ENCODE measurements at regions not wholly inside any gene's neighbourhood (a gene's known extent, or its start where the extent isn't known, plus 50 kb on each side); places are given as distances from the start of the nearest gene placed in this dataset.

DNA sequence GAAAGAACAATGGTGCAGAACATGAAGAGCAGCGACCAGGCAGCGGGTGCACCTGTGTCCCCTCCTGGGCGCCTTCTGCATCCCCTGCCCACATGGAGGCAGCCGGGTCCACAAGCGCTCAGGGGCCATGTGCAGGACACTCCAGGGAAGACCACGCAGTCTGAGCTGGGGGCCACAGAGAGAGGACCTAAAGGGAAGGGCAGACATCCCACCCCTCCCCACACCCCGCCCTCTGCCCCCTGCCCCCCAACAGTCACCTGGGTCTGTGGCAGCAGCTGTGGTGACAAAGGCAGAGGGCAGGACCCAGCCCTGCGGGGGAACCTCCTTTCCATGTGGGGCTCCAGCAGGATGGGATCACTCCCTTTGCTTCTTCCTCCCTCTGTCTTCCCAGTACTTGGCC, 805.7 kb downstream of the CDH9 start:
- no peaks in the 10 kb centered on the region for H4K20me1 ChIP-seq (ENCODE audit: control insufficient read depth, insufficient read depth, insufficient read length)
- Mint-ChIP-seq H3K4me3 (no peak overlapping the region), H3K4me1 (no peaks in the 10 kb centered on the region), H3K9me3 (peaks cover 22 to 53% of the 10 kb centered on the region in 2 experiments), H3K27ac (no peak overlapping the region), H3K27me3 (ENCODE audit: low read depth) (peaks cover 21% of the 10 kb centered on the region), H3K36me3 (ENCODE audit: insufficient read depth in 1 of 3, low read depth in 3 of 3) (peaks cover 4 to 34% (median 5%) of the 10 kb centered on the region in 3 experiments; a peak in 6 of 7 replicates)
- no peak overlapping the region for H2BK20ac ChIP-seq (ENCODE audit: low read depth, low read length, poor library complexity, severe bottlenecking)
- no peaks in the 10 kb centered on the region for H3K4me1 ChIP-seq (ENCODE audit: insufficient read depth, low read length)
- H3K79me2 ChIP-seq (ENCODE audit: insufficient read depth, low read length) = no peaks in the 10 kb centered on the region
- no peak overlapping the region for H2BK12ac ChIP-seq (ENCODE audit: insufficient read length, low read depth, low read length)
- H2BK120ac ChIP-seq (ENCODE audit: low read depth, low read length, poor library complexity, severe bottlenecking) = no peak overlapping the region
- H3K18ac ChIP-seq (ENCODE audit: insufficient read length, low read depth, low read length) = no peak overlapping the region
- no peak overlapping the region for H2BK5ac ChIP-seq (ENCODE audit: insufficient read length, low read length)
- no peak overlapping the region for H3K56ac ChIP-seq (ENCODE audit: insufficient read length, low read depth, low read length)
- no peak overlapping the region for H2BK15ac ChIP-seq (ENCODE audit: low read depth, low read length)
- no peak overlapping the region for H3K4ac ChIP-seq (ENCODE audit: low read depth, low read length)
- no peak overlapping the region for H2AK5ac ChIP-seq (ENCODE audit: insufficient read length, low read length)
- H3K79me1 ChIP-seq (ENCODE audit: insufficient read depth, low read depth, low read length, poor library complexity, severe bottlenecking) = no peaks in the 10 kb centered on the region
- WGBS (ENCODE audit: extremely low coverage, insufficient read length, low lambda C conversion rate) = no CpG with 5 or more reads among the region's 8 CpGs
- H4K8ac ChIP-seq (replicated peaks; ENCODE audit: insufficient read length, low read depth, low read length) = no peak overlapping the region
- no peaks in the 10 kb centered on the region for H3K23me2 ChIP-seq (ENCODE audit: insufficient read length, low read depth, low read length, poor library complexity, severe bottlenecking)
- H3K23ac ChIP-seq (ENCODE audit: insufficient read length, low read depth, low read length) = no peak overlapping the region
- H3K27me3 ChIP-seq (ENCODE audit: insufficient read depth, low read length) = no peaks in the 10 kb centered on the region
- DNase-seq = no peak
- H4K91ac ChIP-seq (ENCODE audit: insufficient read length, low read depth, low read length) = no peak overlapping the region
- no peaks in the 10 kb centered on the region for H3K9me3 ChIP-seq (ENCODE audit: control insufficient read depth, low read depth, low read length)
- no peak for TF ChIP-seq CTCF (conservative IDR thresholded peaks at IDR 0.05)
- H4K5ac ChIP-seq (ENCODE audit: insufficient read length, low read depth, low read length) = no peak overlapping the region
- H3K4me2 ChIP-seq (ENCODE audit: insufficient read depth, insufficient read length, low read length) = no peak overlapping the region
- H3K27ac ChIP-seq (ENCODE audit: insufficient read length, low read depth, low read length) = no peak overlapping the region
- no peak overlapping the region for H3T11ph ChIP-seq (ENCODE audit: low read length)
- H3K14ac ChIP-seq (ENCODE audit: insufficient read depth, low read length) = no peak overlapping the region
- H3K9ac ChIP-seq (ENCODE audit: extremely low read depth, insufficient read length, low read length) = no peak overlapping the region
- no peak overlapping the region for H2AFZ ChIP-seq (ENCODE audit: low read length)
